ENCODE measurements at regions not wholly inside any gene's neighbourhood (a gene's known extent, or its start where the extent isn't known, plus 50 kb on each side); places are given as distances from the start of the nearest gene placed in this dataset.

DNA sequence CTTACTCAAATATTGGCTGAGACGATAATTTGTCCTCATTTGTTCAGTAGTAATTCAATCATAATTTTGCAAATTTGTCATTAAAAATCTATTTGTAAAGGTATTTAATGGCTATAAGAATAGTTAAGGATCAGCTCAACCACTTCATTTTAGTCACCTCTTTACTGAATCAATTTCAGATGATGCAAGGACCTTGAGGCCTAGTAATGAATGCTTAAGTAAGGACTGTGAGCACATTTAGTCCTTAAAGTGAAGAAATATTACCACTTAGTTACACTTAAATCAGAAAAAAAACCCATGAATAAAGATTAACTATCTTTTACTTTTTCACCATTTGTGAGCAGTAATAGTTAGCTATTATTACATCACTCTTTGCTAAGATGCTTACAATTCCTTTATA lies 778.9 kb downstream of the CCDC85A start:
- Histone ChIP-seq H3K36me3 (replicated peaks) (no peaks in the 10 kb centered on the region), H3K27me3 (replicated peaks) (no peaks in the 10 kb centered on the region), H3K4me3 (ENCODE audit: low read depth, low read length) (no peak overlapping the region), H3K27ac (no peak overlapping the region)
- no peak for DNase-seq
- TF ChIP-seq, protein P1, sequence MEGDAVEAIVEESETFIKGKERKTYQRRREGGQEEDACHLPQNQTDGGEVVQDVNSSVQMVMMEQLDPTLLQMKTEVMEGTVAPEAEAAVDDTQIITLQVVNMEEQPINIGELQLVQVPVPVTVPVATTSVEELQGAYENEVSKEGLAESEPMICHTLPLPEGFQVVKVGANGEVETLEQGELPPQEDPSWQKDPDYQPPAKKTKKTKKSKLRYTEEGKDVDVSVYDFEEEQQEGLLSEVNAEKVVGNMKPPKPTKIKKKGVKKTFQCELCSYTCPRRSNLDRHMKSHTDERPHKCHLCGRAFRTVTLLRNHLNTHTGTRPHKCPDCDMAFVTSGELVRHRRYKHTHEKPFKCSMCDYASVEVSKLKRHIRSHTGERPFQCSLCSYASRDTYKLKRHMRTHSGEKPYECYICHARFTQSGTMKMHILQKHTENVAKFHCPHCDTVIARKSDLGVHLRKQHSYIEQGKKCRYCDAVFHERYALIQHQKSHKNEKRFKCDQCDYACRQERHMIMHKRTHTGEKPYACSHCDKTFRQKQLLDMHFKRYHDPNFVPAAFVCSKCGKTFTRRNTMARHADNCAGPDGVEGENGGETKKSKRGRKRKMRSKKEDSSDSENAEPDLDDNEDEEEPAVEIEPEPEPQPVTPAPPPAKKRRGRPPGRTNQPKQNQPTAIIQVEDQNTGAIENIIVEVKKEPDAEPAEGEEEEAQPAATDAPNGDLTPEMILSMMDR (IDR thresholded peaks at IDR 0.05; ENCODE audit: low read depth, low read length, missing control alignments) = no peak
- in situ Hi-C loops (cut with HindIII; ENCODE audit: low pct_ligation_motif_present, low sequenced_read_pairs) = no loop called here

DNA sequence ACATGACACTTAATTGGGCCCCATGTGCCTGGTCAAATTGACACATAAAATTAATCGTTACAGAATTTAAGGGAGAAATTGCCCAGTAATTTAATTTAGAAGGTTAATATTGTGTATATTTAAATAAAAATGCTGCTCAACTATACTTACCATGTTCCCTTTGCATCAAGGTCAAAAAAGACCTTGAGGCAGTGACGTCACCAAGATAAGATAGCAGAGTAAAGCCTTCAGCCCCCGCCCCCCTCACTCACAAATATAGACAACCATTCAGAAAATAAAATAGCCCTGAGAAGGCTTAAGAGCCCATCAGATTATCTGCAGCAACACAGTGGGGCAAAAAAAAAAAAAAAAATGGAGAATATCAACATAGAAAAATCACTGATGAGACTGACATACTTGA lies 785.7 kb downstream of the CCDC85A start:
- TF ChIP-seq, protein P1 (IDR thresholded peaks at IDR 0.05; ENCODE audit: low read depth, low read length, missing control alignments) = no peak
- in situ Hi-C loops (cut with HindIII; ENCODE audit: low pct_ligation_motif_present, low sequenced_read_pairs) = no loop called here

DNA sequence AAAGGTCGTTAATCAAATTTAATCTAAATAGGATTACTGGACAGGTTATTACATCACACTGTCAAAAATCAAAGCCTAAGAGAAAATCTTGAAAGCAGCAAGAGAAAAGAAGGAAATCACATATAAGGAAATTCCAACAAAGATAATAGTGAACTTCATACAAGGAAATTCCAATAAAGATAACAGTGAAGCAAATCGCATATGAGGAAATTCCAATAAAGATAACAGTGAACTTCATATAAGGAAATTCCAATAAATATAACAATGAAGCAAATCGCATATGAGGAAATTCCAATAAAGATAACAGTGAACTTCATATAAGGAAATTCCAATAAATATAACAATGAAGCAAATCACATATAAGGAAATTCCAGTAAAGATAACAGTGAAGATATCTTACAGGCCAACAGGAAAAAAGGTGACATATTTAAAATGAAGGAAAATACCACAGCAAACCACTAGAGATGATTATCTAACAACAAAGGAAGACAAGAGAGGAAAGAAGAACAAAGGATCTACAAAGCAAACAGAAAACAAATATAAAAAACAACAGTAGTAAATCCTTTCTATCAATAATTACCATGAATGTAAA lies 787.7 kb downstream of the CCDC85A start:
- Histone ChIP-seq H3K27ac (no peak overlapping the region), H3K36me3 (replicated peaks) (no peaks in the 10 kb centered on the region), H3K27me3 (replicated peaks) (no peaks in the 10 kb centered on the region), H3K4me3 (ENCODE audit: low read depth, low read length) (no peak overlapping the region)
- TF ChIP-seq, protein P1 (IDR thresholded peaks at IDR 0.05; ENCODE audit: low read depth, low read length, missing control alignments) = no peak
- no peak for DNase-seq
- in situ Hi-C loops (cut with HindIII; ENCODE audit: low pct_ligation_motif_present, low sequenced_read_pairs) = no loop called here

More for the DNA sequence above, 785.7 kb downstream of the CCDC85A start:
- Histone ChIP-seq H3K27me3 (replicated peaks) (no peaks in the 10 kb centered on the region), H3K27ac (no peak overlapping the region), H3K36me3 (replicated peaks) (no peaks in the 10 kb centered on the region), H3K4me3 (ENCODE audit: low read depth, low read length) (no peak overlapping the region)
- no peak for DNase-seq

DNA sequence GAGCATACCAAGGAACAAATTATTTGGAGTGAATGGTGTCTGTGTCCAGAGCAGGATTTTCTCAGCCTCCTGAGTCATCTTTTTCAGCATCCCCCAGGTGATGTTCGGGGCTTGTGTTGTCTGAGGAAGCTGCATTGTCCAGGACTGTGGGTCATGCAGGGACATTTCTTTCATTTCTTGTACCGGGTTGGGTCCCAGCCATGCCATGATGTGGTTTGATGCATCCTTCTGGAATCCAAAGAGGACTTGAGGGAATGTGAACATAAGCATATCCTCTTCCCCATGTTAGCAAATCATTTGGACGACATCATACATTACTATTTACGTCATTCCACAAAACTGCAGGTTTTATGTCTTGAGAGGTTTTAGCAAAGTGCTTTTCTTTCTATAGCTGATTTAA lies 797.8 kb downstream of the CCDC85A start:
- TF ChIP-seq, protein P1 (IDR thresholded peaks at IDR 0.05; ENCODE audit: low read depth, low read length, missing control alignments) = no peak
- Histone ChIP-seq H3K4me3 (ENCODE audit: low read depth, low read length) (no peak overlapping the region), H3K36me3 (replicated peaks) (no peaks in the 10 kb centered on the region), H3K27me3 (replicated peaks) (no peaks in the 10 kb centered on the region), H3K27ac (no peak overlapping the region)
- no peak for DNase-seq
- in situ Hi-C loops (cut with HindIII; ENCODE audit: low pct_ligation_motif_present, low sequenced_read_pairs) = no loop called here

DNA sequence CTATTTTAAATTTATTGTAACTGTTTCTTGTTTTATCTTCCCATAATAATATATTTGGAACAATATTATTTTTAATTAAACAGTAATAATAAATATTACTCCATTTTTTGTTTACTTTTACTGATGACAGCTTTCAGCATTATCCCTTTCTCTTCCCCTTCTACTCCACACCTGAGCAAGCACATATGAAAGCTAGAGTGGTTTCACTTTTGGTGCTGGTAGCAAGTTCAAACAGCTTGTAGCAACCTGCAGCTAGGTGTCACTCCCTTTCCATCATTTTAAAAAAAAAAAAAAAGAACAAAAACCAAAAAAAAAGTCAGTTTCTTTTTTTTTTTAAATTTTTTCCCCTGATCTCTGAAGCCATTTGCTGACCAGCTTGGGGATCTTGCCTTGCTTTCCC lies 801.8 kb downstream of the CCDC85A start:
- TF ChIP-seq, protein P1 (IDR thresholded peaks at IDR 0.05; ENCODE audit: low read depth, low read length, missing control alignments) = no peak
- in situ Hi-C loops (cut with HindIII; ENCODE audit: low pct_ligation_motif_present, low sequenced_read_pairs) = no loop called here
- no peak overlapping the region for H3K4me3 ChIP-seq (ENCODE audit: low read depth, low read length)
- DNase-seq = no peak
- H3K27ac ChIP-seq = no peak overlapping the region
- no peaks in the 10 kb centered on the region for H3K36me3 ChIP-seq (replicated peaks)
- no peaks in the 10 kb centered on the region for H3K27me3 ChIP-seq (replicated peaks)

DNA sequence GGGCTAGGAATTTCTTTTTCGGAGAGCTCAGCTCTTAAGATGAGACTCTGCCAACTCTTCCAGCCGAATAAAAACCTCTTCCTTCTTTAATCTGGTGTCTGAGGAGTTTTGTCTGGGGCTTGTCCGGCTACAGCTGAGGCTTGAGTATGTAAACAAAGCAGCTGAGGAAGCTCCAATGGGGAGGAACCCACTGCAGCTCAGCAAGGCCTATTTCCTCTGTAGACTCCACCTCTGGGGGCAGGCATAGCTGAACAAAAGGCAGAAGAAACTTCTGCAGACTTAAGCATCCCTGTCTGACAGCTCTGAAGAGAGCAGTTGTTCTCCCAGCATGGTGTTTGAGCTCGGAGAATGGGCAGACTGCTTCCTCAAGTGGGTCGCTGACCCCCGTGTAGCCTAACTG lies 838.7 kb downstream of the CCDC85A start:
- DNase-seq = no peak
- H3K36me3 ChIP-seq (replicated peaks) = no peaks in the 10 kb centered on the region
- in situ Hi-C loops (cut with HindIII; ENCODE audit: low pct_ligation_motif_present, low sequenced_read_pairs) = no loop called here
- no peaks in the 10 kb centered on the region for H3K27me3 ChIP-seq (replicated peaks)
- no peak overlapping the region for H3K4me3 ChIP-seq (ENCODE audit: low read depth, low read length)
- no peak overlapping the region for H3K27ac ChIP-seq
- TF ChIP-seq, protein P1 (IDR thresholded peaks at IDR 0.05; ENCODE audit: low read depth, low read length, missing control alignments) = no peak
